SKM-1 treated with dmso at 0.1 percent for 144 hours (cell line): ENCODE measurements at regions not wholly inside any gene's neighbourhood (a gene's known extent, or its start where the extent isn't known, plus 50 kb on each side); places are given as distances from the start of the nearest gene placed in this dataset.

Experiments
- DNase-seq: peaks from one replicate; lab custom pipeline; 2025; ENCODE audit not compliant: unreplicated experiment; lab: John Stamatoyannopoulos, UW

- DNase-seq, result no peak
Observed at GRCh38 chr1:82733645-82734044, 932.9 kb downstream of the ADGRL2 start.

DNA sequence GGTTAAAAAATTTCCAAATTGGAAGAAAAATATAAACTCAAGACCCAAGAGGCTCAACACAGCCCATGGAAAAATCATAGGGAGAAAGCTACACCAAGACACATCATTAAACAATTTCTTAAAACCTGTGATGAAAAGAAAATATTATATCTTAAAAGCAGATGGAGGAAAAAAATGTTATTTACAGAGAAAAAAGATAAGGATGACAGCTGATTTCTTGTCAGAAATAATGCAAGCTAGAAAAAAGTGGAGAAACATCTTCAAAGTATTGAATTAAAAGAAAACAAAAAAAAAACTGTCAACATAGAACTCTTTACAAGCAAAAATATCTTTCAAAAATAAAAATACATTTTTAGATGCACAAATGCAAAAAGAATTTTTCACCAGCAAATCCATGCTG, 930.5 kb downstream of the ADGRL2 start:
- no peak for DNase-seq

DNA sequence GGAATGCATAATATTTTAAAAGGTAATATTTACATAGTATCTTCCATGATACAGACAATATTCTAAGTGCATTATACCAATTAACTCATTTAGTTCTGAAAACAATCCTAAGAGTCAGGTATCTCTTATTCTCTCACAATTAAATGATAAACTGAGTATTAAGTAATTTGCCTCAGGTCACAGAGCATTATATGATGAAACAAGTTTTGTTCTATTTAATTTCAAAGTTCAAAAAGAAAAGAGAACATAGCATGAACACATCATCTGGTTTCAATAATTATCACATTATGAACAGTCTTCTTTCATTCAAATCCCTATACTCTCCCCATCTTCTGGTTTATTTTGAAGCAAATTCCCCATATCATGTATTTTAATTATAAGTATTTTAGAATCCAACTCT, 927.5 kb downstream of the ADGRL2 start:
- no peak for DNase-seq

DNA sequence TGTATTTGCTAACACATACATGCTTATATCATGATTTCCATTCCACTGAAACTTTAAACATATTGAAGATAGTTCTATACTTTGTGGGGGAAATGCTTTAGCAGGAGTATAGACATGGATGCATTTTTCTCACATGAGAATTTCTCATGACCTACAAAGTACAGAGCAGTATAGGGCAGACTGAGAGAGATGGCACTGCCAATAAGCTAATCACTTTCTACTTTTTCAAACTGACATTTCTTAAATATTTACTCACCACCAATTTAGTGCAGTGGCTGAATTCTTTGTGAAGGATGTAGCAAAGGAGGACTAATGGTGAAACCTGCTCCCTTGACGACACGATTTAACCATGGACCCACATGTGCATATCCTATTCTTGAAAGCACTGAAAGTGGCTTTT, 923.5 kb downstream of the ADGRL2 start:
- no peak for DNase-seq

GRCh38 chr1:82722608-82723007, 921.9 kb downstream of the ADGRL2 start:
- DNase-seq, result no peak

GRCh38 chr1:82721702-82722101, 921.0 kb downstream of the ADGRL2 start:
- no peak for DNase-seq

GRCh38 chr1:82718719-82719419, 918.1 kb downstream of the ADGRL2 start:
- no peak for DNase-seq

DNA sequence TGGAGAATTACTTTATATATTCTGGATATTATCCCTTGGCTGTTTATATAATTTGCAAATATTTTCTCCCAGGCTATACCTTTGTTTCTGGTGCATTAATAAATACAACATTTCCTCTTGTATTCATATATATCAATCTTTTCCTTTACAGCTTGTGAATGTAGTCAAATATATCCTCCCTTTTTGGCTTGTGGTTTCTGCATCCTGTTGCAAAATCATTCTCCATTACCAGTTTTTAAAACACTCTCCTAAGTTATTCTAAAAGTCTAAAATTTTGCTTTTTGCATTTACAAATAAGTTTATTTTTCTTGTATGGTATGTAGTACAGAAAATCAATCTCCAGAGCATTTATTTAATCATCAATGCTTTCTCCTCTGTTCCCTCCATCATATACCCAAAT, 909.4 kb downstream of the ADGRL2 start:
- no peak for DNase-seq

GRCh38 chr1:82707681-82708080, 906.9 kb downstream of the ADGRL2 start:
- no peak for DNase-seq

DNA sequence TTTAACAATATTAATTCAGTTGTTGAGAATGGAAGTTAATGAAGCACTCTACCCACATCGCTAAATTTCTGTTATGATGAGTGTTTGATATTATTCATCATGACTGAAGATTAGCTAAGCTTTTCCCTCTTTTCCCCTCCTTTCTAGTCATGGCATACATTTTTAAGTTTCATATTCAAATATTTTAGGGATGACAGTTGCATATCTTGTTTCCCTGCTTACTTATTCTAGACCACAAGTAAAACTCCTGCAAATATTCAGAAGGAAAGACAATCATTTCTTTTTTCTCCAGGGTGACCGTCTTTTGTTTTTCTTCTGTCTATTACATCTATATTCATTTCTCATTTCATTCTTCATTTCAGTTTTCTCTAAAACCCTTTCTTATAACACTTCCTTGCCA, 906.0 kb downstream of the ADGRL2 start:
- no peak for DNase-seq

GRCh38 chr1:82704966-82705365, 904.2 kb downstream of the ADGRL2 start:
- no peak for DNase-seq

- no peak for DNase-seq
Observed at GRCh38 chr1:82704393-82704792, 903.7 kb downstream of the ADGRL2 start.

DNA sequence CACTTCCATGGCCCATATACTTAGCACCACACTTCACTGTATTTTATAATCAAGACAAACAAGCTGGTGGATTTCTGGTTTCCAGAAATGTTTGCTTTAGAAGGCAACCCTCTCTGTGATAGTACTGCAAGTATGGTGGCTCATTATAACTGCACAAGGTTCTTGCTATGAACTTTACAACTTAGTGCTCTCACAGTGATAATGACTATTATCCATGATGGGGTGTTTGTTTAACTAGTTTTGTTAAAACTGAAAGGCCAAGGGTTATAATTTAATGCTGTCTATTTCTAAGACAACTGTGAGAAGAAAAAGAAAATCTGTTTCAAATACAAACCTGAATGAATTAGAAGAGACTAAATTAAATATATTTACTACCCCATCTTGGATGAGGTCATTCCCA, 903.2 kb downstream of the ADGRL2 start:
- no peak for DNase-seq

DNA sequence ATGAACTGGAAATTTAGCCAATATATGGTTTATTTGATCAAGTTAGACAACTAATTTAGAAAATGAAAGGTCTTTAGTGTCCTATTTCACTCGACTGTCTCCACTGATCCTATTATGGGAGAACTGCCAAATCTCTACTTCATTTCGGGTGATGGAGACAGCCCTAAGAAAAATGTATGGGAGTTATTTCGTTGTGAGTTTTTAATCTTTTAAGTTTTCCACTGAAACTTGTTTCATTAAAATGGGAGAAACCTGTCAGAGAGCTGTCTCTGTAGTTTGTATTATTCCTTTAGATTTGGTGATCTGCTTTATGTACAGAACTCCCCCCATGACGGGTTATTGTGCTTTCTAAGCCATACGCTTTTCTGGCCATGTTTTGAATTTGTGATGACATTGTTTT, 899.7 kb downstream of the ADGRL2 start:
- no peak for DNase-seq

GRCh38 chr1:82697965-82698364, 897.2 kb downstream of the ADGRL2 start:
- DNase-seq, result no peak

DNA sequence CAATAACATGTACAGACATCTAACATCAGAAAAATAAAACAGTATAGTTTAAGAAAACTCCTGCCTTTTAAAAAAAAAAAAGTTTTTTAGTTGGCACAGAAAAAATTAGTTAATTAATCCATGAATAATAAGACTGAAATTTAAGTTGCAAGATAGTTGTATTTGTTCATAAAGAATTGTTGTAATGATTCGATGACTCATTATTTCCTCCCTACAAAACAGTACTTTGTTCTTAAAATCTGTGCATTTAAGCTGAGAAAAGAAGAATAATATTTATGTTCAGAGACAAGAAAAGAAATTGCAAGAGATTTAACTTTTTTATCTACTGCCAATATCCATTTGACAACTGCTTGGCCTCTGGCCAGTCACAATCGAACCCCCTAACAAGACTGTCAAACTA, 894.7 kb downstream of the ADGRL2 start:
- DNase-seq, result no peak

- no peak for DNase-seq
Observed at GRCh38 chr1:82690411-82690810, 889.7 kb downstream of the ADGRL2 start.

GRCh38 chr1:82689217-82689616, 888.5 kb downstream of the ADGRL2 start:
- no peak for DNase-seq

DNA sequence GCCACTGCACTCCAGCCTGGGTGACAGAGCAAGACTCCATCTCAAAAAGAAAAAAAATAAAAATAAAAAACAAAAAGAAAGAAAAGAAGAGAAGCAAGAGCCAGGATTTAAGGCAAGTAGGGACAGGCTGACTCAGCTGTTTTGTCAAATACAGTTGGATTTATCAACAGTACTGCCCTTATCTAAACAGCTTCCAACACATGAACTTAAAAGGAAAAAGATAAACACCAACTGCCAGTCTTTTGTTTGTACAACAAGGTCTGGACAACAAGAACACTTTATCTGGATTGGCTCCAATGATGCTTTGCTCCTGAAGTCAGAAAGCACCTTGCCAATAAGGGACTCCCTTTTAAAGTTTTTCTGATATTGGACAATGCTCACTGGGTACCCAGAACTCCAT, 886.0 kb downstream of the ADGRL2 start:
- DNase-seq, result no peak

DNA sequence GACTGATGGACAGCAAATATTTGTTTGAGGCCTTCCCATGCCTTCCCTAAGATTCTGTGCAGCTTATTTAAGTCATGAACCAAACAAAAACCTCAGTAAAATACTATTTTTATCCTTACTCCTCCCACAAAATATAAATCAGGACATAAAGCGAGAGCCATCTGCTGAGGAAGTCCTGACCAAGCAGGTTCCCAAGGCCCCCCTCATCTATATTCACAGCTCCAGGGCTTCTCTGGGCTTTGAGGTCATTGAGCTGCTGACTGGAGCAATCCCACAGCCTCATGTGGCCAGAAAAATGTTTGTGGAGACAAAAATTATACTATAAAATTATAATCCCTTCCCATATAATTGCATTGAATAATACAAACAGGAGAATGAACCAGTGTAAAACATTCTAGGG, 846.2 kb downstream of the ADGRL2 start:
- no peak for DNase-seq

GRCh38 chr1:82646336-82646735, 845.6 kb downstream of the ADGRL2 start:
- no peak for DNase-seq

GRCh38 chr1:82644186-82644915, 843.6 kb downstream of the ADGRL2 start:
- no peak for DNase-seq

- DNase-seq, result no peak
Observed at GRCh38 chr1:82640352-82640751, 839.6 kb downstream of the ADGRL2 start.
